ENCODE measurements at regions not wholly inside any gene's neighbourhood (a gene's known extent, or its start where the extent isn't known, plus 50 kb on each side); places are given as distances from the start of the nearest gene placed in this dataset.
A peak's percentile ranks its signal among the peaks of the same experiment; 100 is the strongest.

DNA sequence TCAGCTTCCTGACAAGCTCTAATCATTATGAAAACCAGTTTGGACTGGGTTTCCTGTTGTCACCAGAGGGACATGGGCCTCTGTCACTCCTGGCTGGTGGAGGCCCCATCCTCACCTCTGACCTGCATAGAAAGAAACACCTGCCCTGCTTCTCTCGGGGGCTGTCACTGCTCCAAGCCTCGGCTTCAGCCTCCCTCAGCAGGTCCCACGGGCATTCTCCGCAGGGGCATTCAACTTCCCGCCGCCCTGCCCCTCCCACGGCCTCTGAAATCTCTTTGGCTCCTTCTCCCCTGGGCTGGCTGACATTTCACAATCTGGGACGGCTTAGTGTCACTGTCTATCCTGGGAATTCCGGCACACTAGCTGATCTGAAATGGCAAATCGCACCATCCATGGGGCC, 257.9 kb downstream of the CTTN start:
- TF ChIP-seq, protein P1, sequence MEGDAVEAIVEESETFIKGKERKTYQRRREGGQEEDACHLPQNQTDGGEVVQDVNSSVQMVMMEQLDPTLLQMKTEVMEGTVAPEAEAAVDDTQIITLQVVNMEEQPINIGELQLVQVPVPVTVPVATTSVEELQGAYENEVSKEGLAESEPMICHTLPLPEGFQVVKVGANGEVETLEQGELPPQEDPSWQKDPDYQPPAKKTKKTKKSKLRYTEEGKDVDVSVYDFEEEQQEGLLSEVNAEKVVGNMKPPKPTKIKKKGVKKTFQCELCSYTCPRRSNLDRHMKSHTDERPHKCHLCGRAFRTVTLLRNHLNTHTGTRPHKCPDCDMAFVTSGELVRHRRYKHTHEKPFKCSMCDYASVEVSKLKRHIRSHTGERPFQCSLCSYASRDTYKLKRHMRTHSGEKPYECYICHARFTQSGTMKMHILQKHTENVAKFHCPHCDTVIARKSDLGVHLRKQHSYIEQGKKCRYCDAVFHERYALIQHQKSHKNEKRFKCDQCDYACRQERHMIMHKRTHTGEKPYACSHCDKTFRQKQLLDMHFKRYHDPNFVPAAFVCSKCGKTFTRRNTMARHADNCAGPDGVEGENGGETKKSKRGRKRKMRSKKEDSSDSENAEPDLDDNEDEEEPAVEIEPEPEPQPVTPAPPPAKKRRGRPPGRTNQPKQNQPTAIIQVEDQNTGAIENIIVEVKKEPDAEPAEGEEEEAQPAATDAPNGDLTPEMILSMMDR (IDR thresholded peaks at IDR 0.05) = no peak
- TF ChIP-seq POLR2A (IDR thresholded peaks at IDR 0.05) = no peak
- Histone ChIP-seq H3K36me3 (no peaks in the 10 kb centered on the region), H3K4me3 (no peak overlapping the region)

DNA sequence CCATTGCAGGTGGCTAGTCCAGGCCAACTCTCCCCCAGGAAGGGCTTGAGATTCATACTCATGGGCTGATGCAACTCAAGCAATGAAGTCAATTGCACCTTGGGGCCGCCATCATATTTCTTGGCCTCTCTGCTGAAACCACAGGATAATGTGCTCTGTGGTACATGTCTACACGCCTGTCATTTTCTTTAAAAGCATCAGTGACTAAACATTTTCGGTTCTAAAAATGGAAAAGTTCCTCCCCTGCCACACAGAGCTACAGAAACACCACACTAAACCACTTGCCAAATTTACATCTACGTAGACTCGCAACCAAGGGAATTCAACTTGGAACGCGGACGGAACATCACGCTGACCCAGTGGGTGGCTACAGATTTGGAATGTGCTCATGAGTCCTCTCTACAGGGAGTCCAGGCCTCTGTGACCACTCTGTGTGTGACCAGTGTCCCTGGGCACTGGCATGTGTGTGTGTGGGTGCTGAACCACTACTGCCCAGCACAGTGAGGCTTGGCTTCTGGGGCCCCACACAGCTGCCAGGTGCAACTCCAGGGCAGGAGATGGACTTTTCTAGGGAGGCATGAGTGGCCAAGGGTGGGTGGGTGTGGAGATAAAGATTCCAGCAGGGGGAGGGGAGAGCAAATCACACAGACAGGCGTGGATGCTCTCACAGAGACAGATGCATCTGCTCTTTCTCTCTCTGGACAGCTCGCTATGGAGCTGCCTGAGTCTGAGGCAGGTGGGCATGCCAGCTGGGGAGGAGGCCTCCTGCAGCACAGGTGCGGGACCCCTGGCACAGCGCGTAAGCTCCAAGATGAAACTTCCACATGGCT, 261.9 kb downstream of the CTTN start:
- DNase-seq = no peak
- Histone ChIP-seq H3K9me3 (no peaks in the 10 kb centered on the region), H3K36me3 (no peaks in the 10 kb centered on the region), H3K4me1 (no peaks in the 10 kb centered on the region), H3K27me3 (no peaks in the 10 kb centered on the region), H3K27ac (no peak overlapping the region), H3K4me3 (no peak overlapping the region)
- TF ChIP-seq POLR2A (IDR thresholded peaks at IDR 0.05) = no peak
- TF ChIP-seq, protein P1 (IDR thresholded peaks at IDR 0.05) = no peak

More for the DNA sequence above, 257.9 kb downstream of the CTTN start:
- Histone ChIP-seq H3K4me1 (no peaks in the 10 kb centered on the region), H3K27me3 (no peaks in the 10 kb centered on the region), H3K9me3 (no peaks in the 10 kb centered on the region), H3K27ac (no peak overlapping the region)
- no peak for DNase-seq

DNA sequence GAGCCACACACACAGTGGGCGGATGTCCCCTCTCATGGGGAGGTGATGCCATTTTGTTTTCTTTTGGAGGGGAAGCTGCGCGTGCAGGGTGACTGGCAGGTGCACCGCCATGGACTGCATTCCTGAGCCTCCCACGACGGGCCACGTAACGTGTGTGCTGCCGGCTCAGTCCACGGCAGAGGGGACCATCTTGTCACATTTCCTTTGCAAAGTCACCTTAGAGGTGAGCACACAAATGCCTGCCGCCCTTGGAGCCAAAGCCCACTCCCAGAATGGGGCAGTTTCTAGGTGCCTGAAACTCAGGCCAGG, 262.5 kb downstream of the CTTN start:
- H3K36me3 ChIP-seq = no peaks in the 10 kb centered on the region
- no peaks in the 10 kb centered on the region for H3K27me3 ChIP-seq
- no peak overlapping the region for H3K27ac ChIP-seq
- TF ChIP-seq POLR2A (IDR thresholded peaks at IDR 0.05) = no peak
- TF ChIP-seq, protein P1 (IDR thresholded peaks at IDR 0.05) = no peak
- no peak overlapping the region for H3K4me3 ChIP-seq
- H3K9me3 ChIP-seq = no peaks in the 10 kb centered on the region
- DNase-seq = no peak
- H3K4me1 ChIP-seq = no peaks in the 10 kb centered on the region

DNA sequence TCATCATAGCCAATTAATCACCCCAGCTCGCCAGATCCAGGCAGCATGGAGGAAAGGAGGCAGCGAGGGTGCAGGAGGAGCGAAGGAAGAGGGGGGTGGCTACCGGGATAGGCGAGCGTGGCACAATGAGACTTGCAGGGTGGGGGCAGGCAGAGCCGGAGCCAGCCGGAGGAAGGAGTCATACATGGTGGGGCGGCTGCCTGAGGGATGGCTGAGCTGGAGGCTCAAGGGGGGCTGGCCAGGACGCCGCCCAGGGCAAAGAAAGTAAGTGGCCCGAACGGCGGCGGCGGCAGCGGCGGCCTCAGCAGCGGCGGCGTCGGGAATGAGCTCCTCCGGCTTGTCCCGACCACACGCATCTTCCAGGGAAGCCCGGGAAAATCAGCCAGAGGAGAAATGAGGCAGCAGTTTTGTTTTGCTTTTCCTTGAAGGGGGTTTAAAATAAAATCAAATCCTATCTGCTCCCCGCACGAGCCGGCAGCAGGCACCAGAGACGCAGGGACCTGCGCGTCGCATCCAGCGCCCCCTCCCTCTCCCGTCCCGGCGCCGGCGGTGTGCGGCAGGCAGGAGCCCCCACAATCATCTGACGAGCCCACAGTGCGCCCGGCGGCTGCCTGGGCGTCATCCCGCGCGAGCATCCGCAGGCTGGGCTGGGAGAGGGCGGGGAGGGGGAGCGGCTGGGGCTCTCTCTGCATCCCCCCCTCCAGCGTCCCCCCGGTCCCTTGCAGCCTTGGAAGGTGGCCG, 263.6 kb downstream of the CTTN start:
- DNase-seq = no peak
- Histone ChIP-seq H3K27ac (no peak overlapping the region), H3K4me1 (no peaks in the 10 kb centered on the region), H3K36me3 (no peaks in the 10 kb centered on the region), H3K4me3 (peak overlapping the region in 2 of 4 donors; percentile 27 to 40), H3K9me3 (no peaks in the 10 kb centered on the region), H3K27me3 (no peaks in the 10 kb centered on the region)
- no peak for TF ChIP-seq POLR2A (IDR thresholded peaks at IDR 0.05)
- TF ChIP-seq, protein P1 (IDR thresholded peaks at IDR 0.05) = no peak

DNA sequence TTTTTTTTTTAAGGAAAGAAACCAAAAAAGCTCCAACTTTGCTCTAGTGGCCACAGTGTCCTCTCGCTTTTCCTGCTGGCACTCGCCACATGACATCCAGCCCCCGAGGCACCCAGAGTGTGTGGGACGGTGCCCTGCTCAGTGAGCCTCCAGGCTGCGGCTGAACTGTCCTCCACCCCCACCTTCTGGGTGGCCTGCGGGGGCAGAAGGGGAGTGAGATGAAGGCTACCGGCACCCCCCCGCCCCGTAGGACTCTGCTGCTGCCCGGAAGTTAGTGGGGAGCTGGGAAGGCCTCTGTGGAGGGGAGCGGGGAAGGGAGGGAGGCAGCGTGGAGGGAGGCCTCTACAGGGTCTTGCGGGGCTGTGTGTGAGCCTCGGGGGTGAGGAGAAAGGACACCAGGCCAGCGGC, 264.4 kb downstream of the CTTN start:
- H3K27ac ChIP-seq = no peak overlapping the region
- H3K36me3 ChIP-seq = no peaks in the 10 kb centered on the region
- H3K4me3 ChIP-seq = no peak overlapping the region
- no peak for TF ChIP-seq POLR2A (IDR thresholded peaks at IDR 0.05)
- TF ChIP-seq, protein P1 (IDR thresholded peaks at IDR 0.05) = no peak
- no peaks in the 10 kb centered on the region for H3K4me1 ChIP-seq
- H3K9me3 ChIP-seq = no peaks in the 10 kb centered on the region
- DNase-seq = no peak
- H3K27me3 ChIP-seq = no peaks in the 10 kb centered on the region
